HPDE6-E6E7 (cell line): ENCODE measurements at regions not wholly inside any gene's neighbourhood (a gene's known extent, or its start where the extent isn't known, plus 50 kb on each side); places are given as distances from the start of the nearest gene placed in this dataset.
"Not testable (repeated sequence)": the region's sequence is repeated elsewhere in the genome, so short reads cannot be mapped to it uniquely, and the experiment has no call there.

Experiments used
- DNase-seq: peaks from one replicate; pipeline ENCODE4 v3.0.0; 2011; ENCODE audit warnings: missing footprints; ENCODE audit errors: extremely low spot score

GRCh38 chr9:26492608-26493521, 399.7 kb downstream of the CAAP1 start:
- not testable (repeated sequence) for DNase-seq

- DNase-seq = not testable (repeated sequence)
Observed at GRCh38 chr9:26491922-26492607, 400.5 kb downstream of the CAAP1 start.

GRCh38 chr9:26483991-26484390, 408.6 kb downstream of the CAAP1 start:
- DNase-seq = no peak

GRCh38 chr9:26477963-26478362, 414.6 kb downstream of the CAAP1 start:
- DNase-seq = no peak

- DNase-seq = no peak
Observed at GRCh38 chr9:26471261-26471660, 421.3 kb downstream of the CAAP1 start.

DNA sequence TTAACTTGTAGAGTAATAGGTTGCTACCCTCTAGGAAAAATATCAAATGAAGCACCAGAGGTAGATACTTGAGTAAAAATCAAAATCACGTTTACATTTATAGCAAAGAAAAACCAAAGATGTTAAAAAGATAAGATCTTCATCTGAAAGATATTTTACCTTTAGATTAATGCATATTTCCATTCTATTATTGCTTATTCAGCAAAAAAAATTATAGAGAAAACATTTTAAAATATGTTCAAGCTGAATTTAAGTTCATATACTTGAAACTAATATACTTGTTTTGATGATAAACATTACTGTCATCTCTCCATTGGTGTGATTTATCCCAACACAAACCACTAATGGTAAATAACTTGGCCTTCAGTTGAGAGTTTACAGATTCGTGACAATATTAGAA, 422.3 kb downstream of the CAAP1 start:
- no peak for DNase-seq

DNA sequence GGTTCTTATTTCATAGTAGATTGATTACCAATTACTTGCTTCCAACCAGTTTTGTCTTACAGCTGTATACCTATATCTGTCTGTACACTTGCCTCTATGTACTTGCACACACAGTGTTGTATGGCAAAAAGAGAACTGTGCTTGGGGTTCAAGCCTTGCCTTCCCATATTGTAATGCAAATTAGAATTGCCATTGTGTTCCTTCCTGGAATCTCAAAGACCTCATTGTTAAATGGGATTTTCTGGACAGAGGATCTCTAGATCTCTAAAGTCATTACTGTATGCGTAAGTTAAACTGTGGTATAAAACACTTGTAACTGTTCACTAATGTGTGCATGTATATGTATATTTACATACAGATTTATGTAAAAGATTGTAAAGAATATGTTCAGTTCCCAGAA, 428.8 kb downstream of the CAAP1 start:
- DNase-seq = no peak

DNA sequence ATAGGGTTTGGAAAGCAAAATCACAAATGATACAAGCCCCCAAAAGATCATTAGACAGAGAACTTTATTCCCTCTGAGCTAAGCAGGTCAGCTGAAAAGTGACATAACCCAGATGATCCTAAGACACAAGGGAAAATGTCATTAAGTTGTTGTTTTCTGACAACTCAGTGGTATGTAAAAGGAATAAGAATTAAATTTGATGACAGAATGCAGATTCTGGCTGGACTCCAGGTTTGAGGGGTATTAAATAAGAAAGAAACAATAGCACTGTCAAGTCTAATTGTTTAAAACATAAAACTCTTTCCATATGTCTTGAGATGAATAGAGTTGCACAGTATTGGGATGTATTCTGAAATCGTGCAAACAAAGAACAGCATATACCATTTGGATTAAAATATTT, 429.9 kb downstream of the CAAP1 start:
- no peak for DNase-seq

DNA sequence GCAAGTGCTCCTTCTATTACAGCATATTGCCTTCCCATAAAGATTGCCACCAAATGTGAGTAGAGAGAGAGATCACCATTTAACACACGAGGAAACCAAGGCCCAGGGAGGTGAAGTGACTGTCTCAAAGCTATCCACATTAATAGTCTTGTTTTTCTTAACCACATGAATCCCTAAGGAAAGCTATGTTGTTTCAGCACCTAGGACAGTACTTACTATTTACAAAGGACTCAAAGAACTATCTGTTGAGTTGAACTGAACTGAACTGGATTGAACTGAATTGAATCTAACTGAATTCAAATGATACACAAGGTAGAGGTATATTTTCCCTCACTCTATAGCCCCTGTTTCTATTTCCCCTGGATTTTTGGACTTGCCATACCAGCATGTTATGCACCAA, 430.4 kb downstream of the CAAP1 start:
- DNase-seq = no peak

DNA sequence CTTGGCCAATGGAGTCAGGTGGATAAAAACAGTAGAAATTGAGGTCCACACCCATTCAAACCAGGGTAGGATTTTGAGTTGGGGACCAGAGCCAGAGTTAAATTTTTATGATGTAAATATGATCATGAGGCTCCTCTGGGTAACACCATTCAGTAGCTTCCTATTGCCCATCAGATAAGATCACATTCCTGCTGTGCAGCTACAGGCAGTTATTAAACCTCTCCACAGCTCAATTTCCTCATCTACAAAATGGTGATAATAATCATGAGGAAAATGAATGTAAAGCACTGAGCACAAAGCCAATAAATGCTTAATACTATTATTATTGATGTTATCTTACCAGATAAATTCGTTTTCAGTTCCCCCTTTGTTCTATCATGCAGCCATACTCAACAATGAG, 432.0 kb downstream of the CAAP1 start:
- DNase-seq = no peak

DNA sequence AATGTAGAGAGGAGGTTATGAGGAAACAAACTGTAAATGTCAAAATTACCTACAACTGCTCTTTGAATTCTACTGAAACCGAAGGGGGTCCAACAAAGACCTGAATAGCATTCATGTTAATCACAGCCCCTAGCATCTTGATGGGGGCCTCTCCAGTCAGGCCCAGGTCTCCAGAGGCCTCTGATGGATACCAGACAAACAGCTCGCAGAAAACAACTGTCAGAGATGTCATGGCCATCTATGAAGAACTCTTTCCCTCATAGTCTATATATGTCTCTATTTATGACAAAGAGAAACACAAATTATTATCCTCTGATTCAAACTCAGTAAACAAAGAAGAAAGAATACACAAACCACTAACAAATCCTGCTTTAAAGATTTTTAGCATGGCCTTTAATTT, 432.6 kb downstream of the CAAP1 start:
- no peak for DNase-seq

- DNase-seq = no peak
Observed at GRCh38 chr9:26458054-26458453, 434.5 kb downstream of the CAAP1 start.

DNA sequence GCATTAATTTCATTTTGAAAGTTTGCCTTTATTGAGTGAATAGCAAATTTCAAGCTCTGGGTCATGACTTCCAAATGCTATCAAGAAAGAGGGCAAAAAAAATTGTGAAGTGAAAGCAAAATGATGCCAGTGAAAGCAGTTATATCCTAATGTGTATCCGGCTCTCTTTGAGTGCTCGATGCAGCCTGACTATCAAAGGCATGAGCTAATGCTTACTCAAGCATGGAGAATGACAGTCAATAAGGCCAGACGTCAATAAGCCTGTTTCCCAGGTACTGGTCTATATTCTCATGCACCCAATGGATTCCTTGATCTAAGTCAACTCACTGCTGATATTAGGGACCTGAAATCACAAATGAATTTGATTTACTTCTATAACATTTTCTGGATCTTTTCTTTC, 435.5 kb downstream of the CAAP1 start:
- DNase-seq = no peak

- DNase-seq = no peak
Observed at GRCh38 chr9:26439061-26439624, 453.5 kb downstream of the CAAP1 start.

- DNase-seq = no peak
Observed at GRCh38 chr9:26437056-26437711, 455.4 kb downstream of the CAAP1 start.

GRCh38 chr9:26426551-26427131, 466.0 kb downstream of the CAAP1 start:
- DNase-seq = no peak

- DNase-seq = no peak
Observed at GRCh38 chr9:26418480-26418879, 474.1 kb downstream of the CAAP1 start.

DNA sequence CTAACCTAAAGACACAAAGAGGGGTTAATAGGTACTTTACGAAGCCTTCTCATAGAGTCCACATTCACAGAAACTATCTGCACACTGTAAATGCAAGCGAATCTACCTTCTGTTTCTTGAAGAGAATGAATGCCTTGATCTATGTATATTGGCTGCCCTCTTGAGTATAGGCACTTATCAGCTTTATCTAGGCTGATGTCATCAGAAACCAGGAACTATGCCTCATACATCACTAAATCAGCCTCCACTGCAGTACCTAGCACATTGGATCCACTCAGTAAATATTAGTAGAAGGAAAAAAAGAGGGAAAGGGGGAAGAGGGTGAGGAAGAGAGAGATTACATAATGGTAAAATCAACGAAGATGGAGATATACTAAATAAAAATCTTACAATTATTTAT, 477.1 kb downstream of the CAAP1 start:
- DNase-seq = no peak

DNA sequence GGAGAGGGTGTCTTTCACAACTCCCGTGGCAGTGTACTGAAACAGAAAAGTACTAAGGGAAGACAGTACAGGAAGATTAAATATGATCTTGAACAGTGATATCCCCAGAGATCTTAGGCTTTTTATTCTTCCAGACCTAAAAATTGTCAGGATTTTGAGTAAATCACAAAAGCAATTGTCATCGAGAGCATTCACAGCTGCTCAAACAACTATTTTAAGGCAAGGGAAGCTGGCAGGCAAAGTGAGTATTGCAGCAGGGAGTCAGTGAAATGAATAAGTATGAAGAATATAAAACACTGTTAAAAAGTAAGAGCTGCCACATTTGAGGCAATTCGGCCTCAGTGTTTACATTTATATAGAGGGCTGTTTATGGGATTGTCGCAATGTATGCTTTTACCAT, 479.0 kb downstream of the CAAP1 start:
- no peak for DNase-seq

- DNase-seq = no peak
Observed at GRCh38 chr9:26412446-26412845, 480.2 kb downstream of the CAAP1 start.

DNA sequence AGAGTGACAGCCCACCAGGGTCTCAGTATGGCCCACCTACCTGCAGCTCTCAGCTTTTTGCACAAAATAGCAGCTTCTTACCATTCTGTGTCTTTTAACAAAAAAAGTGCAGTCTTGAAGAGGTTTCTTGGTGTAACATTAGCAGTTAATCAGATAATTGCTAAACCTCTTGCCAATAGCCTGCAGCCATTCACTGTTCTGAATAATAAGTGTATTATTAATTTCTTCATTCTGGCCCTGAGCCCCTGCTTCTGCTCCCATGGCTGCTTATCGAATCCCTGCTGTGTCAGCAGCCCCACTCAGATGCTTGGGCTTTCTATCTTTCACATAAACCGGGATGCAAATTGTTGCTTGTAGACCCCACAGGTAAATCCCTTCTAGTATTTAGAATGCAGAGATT, 485.9 kb downstream of the CAAP1 start:
- DNase-seq = no peak

DNA sequence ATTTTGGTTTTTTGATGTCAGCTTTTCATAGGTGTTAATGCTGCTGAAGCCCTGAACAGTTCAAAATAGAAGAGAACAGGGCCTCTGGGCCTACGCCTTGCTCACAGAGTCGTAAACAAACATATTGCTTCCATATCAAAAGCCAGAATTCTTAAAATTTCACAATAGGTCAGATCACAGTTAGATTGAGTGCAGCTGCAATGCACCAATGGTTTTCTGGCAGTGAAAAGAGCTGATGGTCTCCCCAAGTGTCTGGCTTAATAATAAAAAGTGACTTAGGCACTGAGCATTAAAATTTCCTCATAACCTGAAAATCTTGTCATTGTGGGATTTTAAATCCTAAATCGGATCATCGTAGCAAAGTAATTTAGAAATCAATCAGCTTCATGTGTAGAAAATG, 493.0 kb downstream of the CAAP1 start:
- DNase-seq = no peak
